ENCODE measurements at regions not wholly inside any gene's neighbourhood (a gene's known extent, or its start where the extent isn't known, plus 50 kb on each side); places are given as distances from the start of the nearest gene placed in this dataset.

- TF ChIP-seq CXXC5 (CRISPR knock-in tag; IDR thresholded peaks at IDR 0.05): no peak
- no peak for TF ChIP-seq NR2C1 (IDR thresholded peaks at IDR 0.05)
- TF ChIP-seq NR2C1 (tag; IDR thresholded peaks at IDR 0.05): no peak
- TF ChIP-seq PTRF (tag; IDR thresholded peaks at IDR 0.05): no peak
- no peak for TF ChIP-seq ZBTB49 (CRISPR knock-in tag; IDR thresholded peaks at IDR 0.05; ENCODE audit: borderline replicate concordance)
- TF ChIP-seq DDX20 (tag; IDR thresholded peaks at IDR 0.05; ENCODE audit: low read depth): no peak
- TF ChIP-seq XRCC5 (IDR thresholded peaks at IDR 0.05; ENCODE audit: low read depth, low read length): no peak
- TF ChIP-seq ZNF263 (CRISPR knock-in tag; IDR thresholded peaks at IDR 0.05; ENCODE audit: borderline replicate concordance): no peak
- TF ChIP-seq IRF1 (CRISPR knock-in tag; IDR thresholded peaks at IDR 0.05; ENCODE audit: borderline replicate concordance): no peak
- TF ChIP-seq BRD4 (IDR thresholded peaks at IDR 0.05): no peak
- TF ChIP-seq THAP7 (CRISPR knock-in tag; IDR thresholded peaks at IDR 0.05): no peak
- no peak for TF ChIP-seq ZHX1 (conservative IDR thresholded peaks at IDR 0.05; ENCODE audit: low read length)
These were observed 55.5 kb upstream of the SMAD3 start (continued) for GRCh38 chr15:67009576-67010569.
